HuH-7 (cell line): ENCODE measurements at regions not wholly inside any gene's neighbourhood (a gene's known extent, or its start where the extent isn't known, plus 50 kb on each side); places are given as distances from the start of the nearest gene placed in this dataset.
"Not testable (repeated sequence)": the region's sequence is repeated elsewhere in the genome, so short reads cannot be mapped to it uniquely, and the experiment has no call there.

Source experiments
- DNase-seq: peaks from one replicate; pipeline ENCODE4 v3.0.0; 2011; ENCODE audit warnings: low spot score

DNA sequence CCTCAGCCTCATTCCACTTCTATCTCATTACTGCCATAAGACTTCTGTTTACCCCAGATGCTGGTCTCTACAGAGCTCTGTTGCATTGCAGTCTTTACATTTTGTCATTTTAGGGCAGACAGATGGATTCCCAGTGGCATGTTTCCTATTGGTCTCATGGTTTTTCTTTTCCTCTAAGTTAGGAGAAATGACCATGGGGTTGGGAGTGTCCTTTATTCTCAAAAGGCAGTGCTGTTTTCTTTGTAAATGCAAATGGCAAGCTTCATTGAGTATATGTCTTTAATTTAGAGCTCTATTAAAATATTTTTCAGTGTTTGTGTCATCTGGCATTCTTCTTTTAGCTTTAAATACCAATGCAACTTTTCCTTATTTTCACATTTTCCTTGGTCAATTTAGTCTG is 57.0 kb downstream of the MSTN start:
- DNase-seq, result no peak

DNA sequence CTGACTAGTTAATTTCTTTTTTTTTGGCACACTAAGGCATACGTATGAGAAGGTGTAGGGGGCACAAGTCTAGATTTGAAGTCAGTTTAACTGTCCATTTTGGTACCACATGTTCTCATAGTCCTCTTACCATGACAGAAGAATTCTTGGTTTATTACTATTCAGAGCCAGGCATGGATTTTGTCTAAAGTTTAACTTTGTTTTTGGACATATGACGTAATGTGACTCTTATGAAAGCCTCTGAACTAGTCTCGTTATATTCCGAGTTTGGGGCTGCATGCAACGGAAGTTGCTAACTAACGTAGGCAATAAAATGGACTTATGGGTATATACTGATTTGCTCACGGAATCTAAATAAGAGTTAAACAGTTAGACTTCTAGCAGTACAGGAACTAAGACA is 62.9 kb downstream of the MSTN start:
- no peak for DNase-seq

DNA sequence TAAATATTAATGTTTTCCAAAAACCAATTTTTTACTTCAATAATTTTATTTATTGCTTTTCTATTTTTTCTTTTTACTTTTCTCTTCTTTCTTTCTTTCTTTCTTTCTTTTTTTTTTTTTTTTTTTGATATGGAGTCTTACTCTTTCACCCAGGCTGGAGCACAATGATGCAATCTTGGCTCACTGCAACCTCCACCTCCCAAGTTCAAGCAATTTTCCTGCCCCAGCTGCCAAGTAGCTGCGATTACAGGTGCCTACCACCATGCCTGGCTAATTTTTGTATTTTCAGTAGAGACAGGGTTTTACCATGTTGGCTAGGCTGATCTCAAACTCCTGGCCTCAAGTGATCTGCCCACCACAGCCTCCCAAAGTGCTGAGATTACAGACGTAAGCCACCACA is 63.9 kb downstream of the MSTN start:
- DNase-seq, result not testable (repeated sequence)

DNA sequence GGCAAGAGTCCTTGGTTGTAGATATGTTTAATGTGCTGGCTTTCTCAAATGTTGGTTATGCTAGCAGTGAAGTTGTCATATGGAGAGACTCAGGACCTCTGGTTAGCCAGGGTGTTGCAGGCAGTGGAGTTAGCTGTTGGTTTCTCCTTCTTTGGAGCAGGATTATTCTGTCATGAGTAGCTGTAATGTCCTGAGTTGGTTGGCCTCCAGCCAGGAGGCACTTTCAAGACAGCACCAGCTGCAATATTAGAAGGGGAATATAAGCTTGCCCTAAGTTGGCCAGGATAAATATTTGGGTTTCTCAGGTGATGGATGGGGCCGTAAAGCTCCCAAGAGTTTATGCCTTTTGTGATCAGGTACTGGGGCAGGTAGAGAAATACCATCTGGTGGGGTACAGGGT is 65.5 kb downstream of the MSTN start:
- no peak for DNase-seq

DNA sequence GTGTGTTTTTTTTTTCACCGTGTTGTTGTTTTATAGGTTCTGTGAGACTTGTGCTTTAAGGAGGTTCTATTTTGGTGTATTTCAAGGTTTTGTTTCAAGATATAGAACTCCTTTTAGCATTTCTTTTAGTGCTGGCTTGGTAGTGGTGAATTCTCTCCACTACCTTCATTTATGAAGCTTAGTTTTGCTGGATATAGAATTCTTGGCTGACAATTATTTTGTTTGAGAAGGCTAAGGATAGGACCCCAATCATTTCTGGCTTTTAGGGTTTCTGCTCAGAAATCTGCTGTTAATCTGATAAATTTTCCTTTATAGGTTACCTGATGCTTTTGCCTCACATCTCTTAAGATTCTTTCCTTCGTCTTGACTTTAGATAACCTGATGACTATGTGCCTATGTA is 66.8 kb downstream of the MSTN start:
- DNase-seq, result no peak

DNA sequence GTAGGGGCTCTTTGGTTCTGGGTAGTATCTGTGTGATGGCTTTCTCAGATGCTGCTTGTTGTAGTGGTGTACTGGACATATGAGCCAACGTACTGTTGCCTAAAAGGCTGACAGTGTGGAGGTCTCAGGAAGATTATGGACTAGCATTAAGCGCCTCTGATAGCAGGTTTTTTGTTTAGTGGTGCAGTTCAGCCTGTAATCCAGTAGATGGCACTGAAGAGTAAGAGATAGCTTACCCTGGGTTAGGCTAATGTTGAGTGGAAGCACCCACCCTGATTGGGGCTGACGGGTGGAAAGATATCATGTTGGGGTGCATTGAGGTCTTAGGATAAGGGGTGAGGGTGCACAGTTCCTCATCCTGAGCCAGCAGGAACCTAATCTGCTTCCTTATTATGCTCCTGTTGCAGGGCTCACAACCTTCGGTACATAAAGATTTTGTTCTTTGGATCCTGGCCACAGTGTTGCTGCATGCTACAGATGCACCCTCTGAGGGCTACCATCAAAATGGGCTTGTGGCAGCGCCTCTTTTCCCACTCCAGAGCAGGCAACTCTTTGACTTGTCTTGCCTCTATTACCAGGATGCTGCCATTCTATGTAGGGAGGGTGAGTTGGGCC is 79.6 kb downstream of the MSTN start:
- DNase-seq, result peak; percentile 28

DNA sequence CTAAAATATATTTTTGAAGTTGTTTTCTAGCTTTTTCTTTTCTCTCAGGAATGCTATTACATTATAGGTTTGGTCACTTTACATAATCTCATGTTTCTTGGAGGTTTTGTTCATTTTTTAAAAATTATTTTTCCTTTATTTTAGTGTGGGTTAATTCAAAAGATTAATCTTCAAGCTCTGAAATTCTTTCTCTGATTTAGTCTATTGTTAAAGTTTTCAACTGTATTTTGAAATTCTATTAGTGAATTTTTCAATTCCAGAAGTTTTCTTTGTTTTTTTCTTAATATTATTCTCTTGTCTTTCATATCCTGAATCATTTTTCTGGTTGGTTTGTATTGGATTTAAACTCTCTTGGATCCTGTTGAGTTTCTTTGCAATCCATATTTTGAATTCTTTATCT is 80.4 kb downstream of the MSTN start:
- DNase-seq, result no peak

DNA sequence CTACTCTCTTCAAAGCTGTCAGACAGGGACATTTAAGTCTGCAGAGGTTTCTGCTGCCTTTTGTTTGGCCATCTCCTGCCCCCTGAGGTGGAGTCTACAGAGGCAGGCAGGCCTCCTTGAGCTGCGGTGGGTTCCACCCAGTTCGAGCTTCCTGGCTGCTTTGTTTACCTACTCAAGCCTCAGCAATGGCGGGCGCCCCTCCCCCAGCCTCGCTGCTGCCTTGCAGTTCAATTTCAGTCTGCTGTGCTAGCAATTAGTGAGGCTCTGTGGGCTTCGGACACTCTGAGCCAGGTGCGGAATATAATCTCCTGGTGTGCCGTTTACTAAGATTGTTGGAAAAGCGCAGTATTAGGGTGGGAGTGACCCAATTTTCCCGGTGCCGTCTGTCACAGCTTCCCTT is 86.0 kb downstream of the MSTN start:
- DNase-seq, result not testable (repeated sequence)

DNA sequence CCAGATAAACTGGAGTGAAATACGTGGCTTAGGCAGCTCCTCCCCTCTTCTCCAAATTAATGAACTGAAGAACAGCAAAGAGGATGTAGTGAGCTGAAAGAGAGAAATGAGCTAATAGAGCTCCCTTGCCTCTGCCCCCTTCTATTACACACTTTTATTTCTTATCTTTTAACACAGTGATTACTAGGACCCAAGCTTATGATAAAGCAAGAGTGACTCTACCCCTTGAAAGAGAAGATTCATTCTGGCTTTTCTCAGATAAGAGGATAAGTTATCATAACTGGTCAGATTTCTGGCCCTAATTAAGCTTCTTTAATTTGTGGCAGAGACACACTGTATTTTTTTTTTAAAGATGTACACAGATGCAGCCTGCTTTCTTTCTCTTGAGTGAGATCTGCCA is 102.2 kb downstream of the MSTN start:
- no peak for DNase-seq

DNA sequence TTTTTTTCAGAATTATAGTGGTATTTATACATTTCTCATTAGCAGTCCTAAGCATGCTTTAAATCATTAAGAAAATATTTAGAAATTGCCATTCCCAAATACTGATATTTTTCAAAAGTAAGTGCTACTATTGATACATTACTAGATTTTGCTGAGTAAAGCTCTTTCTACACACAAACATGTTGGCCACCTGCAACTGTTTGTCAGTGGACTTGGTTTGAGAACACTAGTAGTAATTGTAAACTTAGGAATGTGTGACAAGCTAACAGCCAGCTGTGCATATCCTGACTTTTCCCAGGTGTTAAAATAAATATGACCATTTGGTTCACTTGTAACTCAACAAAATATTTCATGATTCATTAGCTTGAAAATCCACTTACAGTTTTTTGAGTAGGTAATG is 103.1 kb downstream of the MSTN start:
- no peak for DNase-seq

DNA sequence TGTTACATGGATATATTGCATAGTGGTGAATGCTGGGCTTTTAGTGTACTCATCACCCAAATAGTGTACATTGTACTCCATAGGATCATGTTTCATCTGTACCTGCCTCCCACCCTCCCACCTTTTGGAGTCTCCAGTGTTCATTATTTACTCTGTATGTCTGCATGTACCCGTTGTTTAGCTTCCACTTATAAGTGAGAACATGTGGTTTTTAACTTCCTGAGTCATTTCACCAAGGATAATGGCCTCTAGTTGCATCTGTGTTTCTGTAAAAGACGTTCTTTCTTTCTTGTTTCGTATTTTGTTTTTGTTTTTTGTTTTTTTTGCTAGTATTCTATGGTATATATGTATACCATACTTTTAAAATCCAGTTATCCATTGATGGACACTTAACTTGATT is 107.5 kb downstream of the MSTN start:
- no peak for DNase-seq

DNA sequence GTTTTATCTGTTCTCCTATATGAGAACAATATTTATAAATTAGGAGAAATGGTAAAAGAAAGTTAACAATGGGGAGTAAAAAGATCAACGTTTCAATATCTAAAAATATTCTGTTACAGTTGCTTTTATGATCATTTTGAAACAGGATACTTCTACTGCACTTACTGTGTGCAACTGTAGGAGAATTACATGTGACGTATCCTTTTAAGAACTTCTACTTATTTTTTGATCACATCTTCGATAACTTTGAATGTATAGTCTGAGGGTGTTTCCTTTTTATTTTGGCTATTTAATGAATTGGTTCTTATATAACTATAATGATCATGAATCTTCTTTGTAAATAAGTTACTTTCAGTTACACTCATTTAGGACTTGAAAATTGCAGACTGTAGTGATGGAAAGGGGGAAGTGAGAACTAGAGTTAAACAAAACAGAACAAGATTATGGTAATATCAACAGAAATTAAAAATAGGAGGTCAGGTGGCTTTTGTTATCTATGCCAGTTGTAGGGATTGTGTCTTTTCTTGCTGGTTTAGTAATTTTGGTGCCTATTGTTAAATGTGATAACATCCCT is 109.9 kb downstream of the MSTN start:
- no peak for DNase-seq

DNA sequence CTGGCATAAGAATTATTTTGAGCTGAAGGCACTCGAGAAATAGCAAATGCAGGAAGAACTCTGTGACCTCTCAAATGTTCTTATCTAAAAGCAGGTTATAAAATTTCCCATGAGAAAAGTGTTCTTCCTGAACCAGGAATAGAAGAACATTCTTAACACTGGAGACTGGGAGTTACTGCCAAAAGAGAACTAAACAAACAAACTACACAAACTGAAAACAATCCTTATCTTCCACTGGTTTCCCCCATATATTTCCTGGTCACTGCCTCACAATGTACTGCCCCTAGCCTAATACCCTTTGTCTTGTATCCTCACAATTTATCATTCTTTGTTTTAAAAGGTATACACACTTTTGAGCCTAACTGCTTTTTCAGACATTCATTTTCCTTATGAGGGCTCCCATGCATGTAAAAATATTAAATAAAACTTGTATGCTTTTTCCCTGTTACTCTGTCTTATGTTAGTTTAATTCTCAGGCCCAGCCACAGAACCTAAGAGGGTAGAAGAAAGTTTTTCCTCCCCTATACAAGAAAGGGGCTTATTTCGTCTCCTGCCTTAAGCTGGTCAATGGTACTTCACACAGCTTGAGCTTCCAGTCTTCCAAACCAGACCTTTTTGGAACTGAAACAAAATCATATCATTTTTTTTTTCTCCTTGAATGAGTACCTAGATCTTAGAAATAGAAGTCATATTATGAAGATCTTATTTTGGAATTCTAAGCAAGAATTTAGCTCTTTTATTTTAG is 110.6 kb downstream of the MSTN start:
- DNase-seq, result peak; percentile 5

DNA sequence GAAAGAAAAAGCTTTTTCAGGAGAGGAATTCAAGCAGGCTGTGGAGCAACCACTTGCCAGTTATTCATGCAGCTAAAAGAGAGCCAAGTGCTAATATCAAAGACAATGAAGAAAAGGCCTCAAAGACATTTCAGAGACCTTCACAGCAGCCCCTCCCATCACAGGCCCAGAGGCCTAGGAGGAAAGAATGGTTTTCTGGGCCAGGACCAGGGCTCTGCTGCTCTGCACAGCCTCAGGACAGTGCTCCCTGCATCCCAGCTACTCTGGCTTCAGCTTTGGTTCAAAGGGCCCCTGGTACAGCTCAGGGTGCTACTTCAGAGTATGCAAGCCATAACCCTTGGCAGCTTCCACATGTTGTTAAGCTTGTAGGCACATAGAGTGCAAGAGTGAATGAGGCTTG is 119.5 kb downstream of the MSTN start:
- DNase-seq, result no peak

DNA sequence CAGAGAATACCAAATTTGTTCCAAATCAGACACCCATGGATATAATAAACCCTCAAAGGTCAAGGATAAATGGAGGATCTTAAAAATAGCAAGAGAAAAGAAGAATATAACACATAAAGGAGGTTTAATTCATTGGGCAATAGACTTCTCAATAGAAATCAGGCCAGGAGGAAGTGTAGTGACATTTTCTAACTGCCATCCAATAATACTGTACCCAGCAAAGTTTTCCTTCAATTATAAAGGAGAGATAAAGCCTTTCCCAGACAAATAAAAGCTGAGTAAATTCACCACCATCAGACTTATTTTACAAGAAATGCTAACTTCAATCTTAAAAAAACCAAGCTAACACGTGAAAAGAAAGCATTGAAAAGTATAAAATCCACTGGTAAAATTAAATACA is 121.6 kb downstream of the MSTN start:
- DNase-seq, result no peak

DNA sequence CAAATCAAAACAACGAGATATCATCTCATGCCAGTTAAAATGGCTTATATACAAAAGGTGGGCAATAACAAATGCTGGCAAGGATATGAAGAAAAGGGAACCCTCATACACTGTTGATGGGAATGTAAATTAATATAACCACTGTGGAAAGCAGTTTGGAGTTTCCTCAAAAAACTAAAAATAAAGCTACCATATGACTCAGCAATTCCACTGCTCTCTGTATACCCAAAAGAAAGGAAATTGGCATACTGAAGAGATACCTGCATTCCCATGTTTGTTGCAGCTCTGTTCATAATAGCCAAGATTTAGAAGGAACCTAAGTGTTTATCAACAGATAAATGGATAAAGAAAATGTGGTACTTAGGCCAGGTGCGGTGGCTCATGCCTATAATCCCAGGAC is 124.8 kb downstream of the MSTN start:
- no peak for DNase-seq

DNA sequence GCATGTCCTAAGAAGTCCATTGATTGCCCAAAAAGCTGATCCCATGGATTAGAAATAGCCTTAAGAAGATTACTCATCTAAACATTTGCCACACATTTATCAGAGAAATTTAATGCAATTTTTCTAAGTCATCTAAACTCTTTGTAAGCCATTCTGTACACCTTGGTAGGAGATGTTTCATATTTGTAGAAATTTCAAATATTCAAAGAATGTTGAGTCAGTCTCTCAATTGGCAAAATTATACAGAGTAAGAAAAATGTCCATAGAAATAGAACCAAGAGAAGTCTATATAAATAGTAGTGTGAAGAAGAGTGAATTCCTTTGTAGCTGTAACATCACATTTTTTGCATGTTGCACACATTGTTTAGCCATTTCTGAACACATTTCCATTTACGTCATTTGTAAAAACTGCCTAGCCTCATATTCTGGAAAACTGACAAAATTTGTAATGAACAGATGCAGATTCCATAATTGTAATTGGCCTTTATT is 128.6 kb downstream of the MSTN start:
- no peak for DNase-seq

DNA sequence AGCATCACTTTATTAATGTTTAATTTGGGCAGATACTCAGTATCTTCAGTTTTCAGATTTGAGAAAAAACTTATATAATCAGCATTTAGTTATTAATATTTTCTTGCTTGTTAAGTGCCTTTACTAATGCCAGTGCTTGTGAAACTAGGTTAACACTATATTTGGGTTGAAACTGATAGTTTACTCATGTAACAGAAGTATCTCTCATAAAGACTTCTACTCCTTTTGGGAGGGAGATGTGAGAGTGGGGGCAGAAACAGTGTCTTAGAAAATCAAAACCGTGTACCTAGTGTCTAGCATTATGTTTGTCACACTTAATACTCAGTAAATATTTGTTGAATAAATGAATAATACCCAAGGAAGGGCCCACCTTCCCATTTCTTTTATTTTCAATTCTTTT is 129.5 kb downstream of the MSTN start:
- no peak for DNase-seq

DNA sequence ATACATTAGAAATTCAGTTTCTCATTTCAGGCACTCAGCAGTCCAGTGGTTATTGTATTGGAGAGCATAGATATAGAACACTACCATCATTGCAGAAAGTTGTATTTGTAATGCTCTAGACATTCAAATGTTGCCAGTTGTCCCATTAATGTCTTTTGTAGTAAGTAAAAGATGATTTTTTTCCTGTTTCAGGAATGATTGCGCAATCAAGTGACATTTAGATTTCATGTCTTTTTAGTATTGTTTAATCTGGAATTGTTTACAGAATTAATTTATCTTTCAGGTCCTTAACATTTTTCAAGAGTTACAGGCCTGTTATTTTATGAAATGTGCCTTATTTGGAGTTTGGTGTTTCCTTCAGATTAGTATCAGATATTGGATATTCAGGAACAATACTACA is 134.7 kb downstream of the MSTN start:
- DNase-seq, result no peak
